B cell (primary cell): ENCODE measurements at regions not wholly inside any gene's neighbourhood (a gene's known extent, or its start where the extent isn't known, plus 50 kb on each side); places are given as distances from the start of the nearest gene placed in this dataset.

ENCODE experiments used
- ATAC-seq: fragments of 200-7000 bp; cut with Tn5 transposase; one replicate; pipeline ENCODE4 v1.10.0; 2021; ENCODE audit warnings: low read depth, mild to moderate bottlenecking, moderate number of reproducible peaks, moderate library complexity
- CTCF ChIA-PET: fragments of 350-600 bp; sonication (Branson Sonifier 250); formaldehyde crosslinking; loops from one replicate; lab custom pipeline; 2021; ENCODE audit warnings: antibody characterized with exemption, inconsistent platforms; lab: Charles Lee
- POLR2A ChIA-PET: fragments of 350-600 bp; sonication (Branson Sonifier 250); formaldehyde crosslinking; loops from one replicate; lab custom pipeline; 2021; ENCODE audit warnings: antibody characterized with exemption; lab: Charles Lee
- DNase-seq: peaks from one replicate; pipeline ENCODE4 v3.0.0; 2013
- H2AFZ ChIP-seq: 2 replicates; pipeline ENCODE4 v1.6.1; 2012; ENCODE audit warnings: mild to moderate bottlenecking, low read depth, low read length; ENCODE audit not compliant: insufficient read depth, poor library complexity, severe bottlenecking
- H3K27ac ChIP-seq, 2 donors: 1 replicate in 1 of 2; 2 replicates in 1 of 2; pipeline ENCODE4 v1.5.1; 2012 to 2013; ENCODE audit warnings: low read length in 2 of 2, mild to moderate bottlenecking in 2 of 2, moderate library complexity in 1 of 2
- H3K27me3 ChIP-seq, 4 experiments: fragments of 200-600 bp in 1 of 4; sonication (generic) in 1 of 4; replicated peaks in 1 of 4; 1 replicate in 2 of 4; 2 replicates in 2 of 4; pipeline versions ENCODE4 v1.6.1 to v1.7.0; 2013 to 2016; ENCODE audit warnings: low read length in 3 of 4, mild to moderate bottlenecking in 2 of 4, mixed read lengths in 1 of 4, moderate library complexity in 1 of 4; ENCODE audit not compliant: insufficient read depth in 4 of 4, control insufficient read depth in 3 of 4; ENCODE audit errors: control extremely low read depth in 1 of 4
- H3K36me3 ChIP-seq, 2 experiments: replicated peaks in 1 of 2; 1 replicate in 1 of 2; 2 replicates in 1 of 2; pipeline versions ENCODE4 v1.6.1 to v1.7.1; 2013; ENCODE audit warnings: low read length in 1 of 2; ENCODE audit not compliant: insufficient read depth in 2 of 2, control insufficient read depth in 1 of 2; ENCODE audit errors: control extremely low read depth in 1 of 2, extremely low read depth in 1 of 2
- H3K4me1 ChIP-seq, 2 donors: fragments of 200-600 bp in 1 of 2; sonication (generic) in 1 of 2; 1 replicate in 1 of 2; 2 replicates in 1 of 2; pipeline versions ENCODE4 v1.5.1 to v1.6.1; 2013 to 2017; ENCODE audit warnings: low read length in 2 of 2; ENCODE audit not compliant: control insufficient read depth in 2 of 2, insufficient read depth in 2 of 2
- H3K4me2 ChIP-seq: replicated peaks from 2 replicates; pipeline ENCODE3; 2012; ENCODE audit warnings: mild to moderate bottlenecking, low read depth, low read length; ENCODE audit not compliant: poor library complexity, severe bottlenecking
- H3K4me3 ChIP-seq, 5 experiments: fragments of 200-600 bp in 1 of 5; sonication (generic) in 1 of 5; 1 replicate in 3 of 5; 2 replicates in 2 of 5; pipeline versions ENCODE4 v1.5.1 to v1.7.0; 2011 to 2016; ENCODE audit warnings: low read length in 4 of 5, mild to moderate bottlenecking in 4 of 5, low read depth in 2 of 5, control low read depth in 1 of 5, moderate library complexity in 1 of 5; ENCODE audit not compliant: insufficient read depth in 1 of 5; ENCODE audit errors: control extremely low read depth in 1 of 5, extremely low read depth in 1 of 5
- H3K79me2 ChIP-seq: fragments of 200-600 bp; sonication (generic); one replicate; pipeline ENCODE4 v1.6.0; 2016; ENCODE audit warnings: low read length; ENCODE audit not compliant: control insufficient read depth, insufficient read depth
- H3K9ac ChIP-seq: fragments of 200-600 bp; sonication (generic); 2 replicates; pipeline ENCODE4 v1.6.1; 2017; ENCODE audit warnings: mild to moderate bottlenecking, low read length, moderate library complexity
- H3K9me3 ChIP-seq, 3 donors: one replicate each; pipeline versions ENCODE4 v1.6.1 to v1.7.1; 2013; ENCODE audit warnings: low read length in 2 of 3; ENCODE audit not compliant: control insufficient read depth in 2 of 3, insufficient read depth in 1 of 3; ENCODE audit errors: control extremely low read depth in 1 of 3
- H4K20me1 ChIP-seq: 2 replicates; pipeline ENCODE4 v1.6.0; 2012; ENCODE audit warnings: mild to moderate bottlenecking, low read length; ENCODE audit not compliant: insufficient read depth, control insufficient read depth, poor library complexity, severe bottlenecking
- H3K27ac Mint-ChIP-seq: one replicate; pipeline ENCODE4 v1.8.0; 2021; ENCODE audit warnings: mixed read lengths
- H3K27me3 Mint-ChIP-seq: one replicate; pipeline ENCODE4 v1.8.0; 2021; ENCODE audit warnings: mixed read lengths
- H3K4me1 Mint-ChIP-seq: one replicate; pipeline ENCODE4 v1.8.0; 2021; ENCODE audit warnings: mixed read lengths
- H3K4me3 Mint-ChIP-seq: one replicate; pipeline ENCODE4 v1.8.0; 2021; ENCODE audit warnings: mixed read lengths
- H3K9me3 Mint-ChIP-seq: one replicate; pipeline ENCODE4 v1.8.0; 2022; ENCODE audit warnings: mixed read lengths; ENCODE audit not compliant: insufficient read depth
- CTCF ChIP-seq: fragments of 200-600 bp; IDR thresholded peaks from one replicate; pipeline ENCODE4 v1.8.0; 2022; ENCODE audit warnings: antibody characterized with exemption, mild to moderate bottlenecking
- EZH2 ChIP-seq: IDR thresholded peaks from 2 replicates; pipeline ENCODE4 v1.6.1; 2012; ENCODE audit warnings: borderline replicate concordance, low read depth, mild to moderate bottlenecking, moderate library complexity, low read length; ENCODE audit not compliant: insufficient read depth, poor library complexity, severe bottlenecking
- WGBS: methylation state at CpG from one replicate; pipeline ENCODE4 v1.1.5; 2013; ENCODE audit warnings: missing lambda C conversion rate; ENCODE audit not compliant: insufficient coverage; 5-methylcytosine and 5-hydroxymethylcytosine counted together
- intact Hi-C: fragments of 100-400 bp; cut with micrococcal nuclease; formaldehyde crosslinking; loops from one replicate; pipeline ENCODE4 v1.10.0; 2022

DNA sequence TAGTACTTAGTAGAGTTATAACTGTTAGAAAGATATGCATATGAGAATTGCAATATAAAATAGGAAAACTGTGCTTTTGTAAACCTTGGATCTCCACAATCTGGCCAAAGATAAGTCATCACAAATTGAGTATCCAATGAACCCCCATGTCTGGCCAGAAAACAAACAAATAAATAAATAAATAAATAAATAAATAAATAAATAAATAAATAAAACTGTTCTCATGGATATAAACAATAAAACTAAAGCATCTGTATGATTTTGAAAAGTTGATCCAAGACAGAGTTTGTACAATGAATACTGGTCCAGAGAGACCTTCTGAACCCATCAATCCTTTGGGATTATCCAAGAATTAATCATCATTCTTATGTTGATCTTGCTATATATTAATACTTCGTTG lies 367.6 kb upstream of the CDH9 start:
- DNase-seq (no peak), ATAC-seq (no peak)
- Histone ChIP-seq H4K20me1 (no peaks in the 10 kb centered on the region), H3K4me1 (no peaks in the 10 kb centered on the region), H3K4me3 (no peak overlapping the region), H3K4me2 (no peak overlapping the region), H3K9me3 (no peaks in the 10 kb centered on the region), H3K79me2 (no peaks in the 10 kb centered on the region), H3K36me3 (no peaks in the 10 kb centered on the region), H2AFZ (no peak overlapping the region), H3K27ac (no peak overlapping the region), H3K27me3 (no peaks in the 10 kb centered on the region), H3K9ac (no peak overlapping the region)
- Mint-ChIP-seq H3K4me1 (no peaks in the 10 kb centered on the region), H3K9me3 (peaks cover 5% of the 10 kb centered on the region), H3K27ac (no peak overlapping the region), H3K4me3 (no peak overlapping the region), H3K27me3 (no peaks in the 10 kb centered on the region)
- CTCF ChIA-PET, result no interaction called here
- intact Hi-C loops, result no loop called here
- WGBS, result no CpG with 5 or more reads among the region's 1 CpG
- POLR2A ChIA-PET, result no interaction called here
- TF ChIP-seq CTCF (no peak), EZH2 (no peak)

GRCh38 chr5:27403243-27403882 lies 365.0 kb upstream of the CDH9 start:
- no peak for ATAC-seq
- H3K4me2 ChIP-seq, result no peak overlapping the region
- no peak overlapping the region for H3K4me3 ChIP-seq
- H3K36me3 ChIP-seq, result no peaks in the 10 kb centered on the region
- peaks cover 14% of the 10 kb centered on the region for H3K9me3 Mint-ChIP-seq
- H3K27ac ChIP-seq, result no peak overlapping the region
- no peaks in the 10 kb centered on the region for H3K9me3 ChIP-seq
- POLR2A ChIA-PET, result no interaction called here
- WGBS, result no CpG with 5 or more reads among the region's 5 CpGs
- no peaks in the 10 kb centered on the region for H4K20me1 ChIP-seq
- no peak overlapping the region for H2AFZ ChIP-seq
- no peak overlapping the region for H3K27ac Mint-ChIP-seq
- intact Hi-C loops, result no loop called here
- H3K4me1 ChIP-seq, result no peaks in the 10 kb centered on the region
- H3K4me3 Mint-ChIP-seq, result no peak overlapping the region
- no peaks in the 10 kb centered on the region for H3K79me2 ChIP-seq
- no peaks in the 10 kb centered on the region for H3K27me3 ChIP-seq
- DNase-seq, result no peak
- H3K9ac ChIP-seq, result no peak overlapping the region
- CTCF ChIA-PET, result no interaction called here
- no peaks in the 10 kb centered on the region for H3K27me3 Mint-ChIP-seq
- TF ChIP-seq EZH2, result no peak
- no peak for TF ChIP-seq CTCF
- no peaks in the 10 kb centered on the region for H3K4me1 Mint-ChIP-seq
